A673 (cell line): ENCODE measurements at regions not wholly inside any gene's neighbourhood (a gene's known extent, or its start where the extent isn't known, plus 50 kb on each side); places are given as distances from the start of the nearest gene placed in this dataset.

Experiments used
- BruUV-seq: library from RNA; stranded (reverse); fragments of 400-500 nt; replicated peaks from 2 replicates; lab custom pipeline; 2021; lab: Mats Ljungman, UMichigan
- CTCF ChIA-PET: fragments of 300-600 bp; sonication (Branson Sonifier 250); formaldehyde crosslinking; loops from one replicate; lab custom pipeline; 2022; ENCODE audit warnings: antibody characterized with exemption; lab: Charles Lee
- POLR2A ChIA-PET: fragments of 300-600 bp; sonication (Branson Sonifier 250); formaldehyde crosslinking; loops from one replicate; lab custom pipeline; 2022; ENCODE audit warnings: antibody characterized with exemption; ENCODE audit not compliant: low non-redundant PET; lab: Charles Lee
- DNase-seq: peaks from one replicate; pipeline ENCODE4 v3.0.0-alpha.2; 2015; ENCODE audit warnings: low spot score
- H3K27ac ChIP-seq: fragments of 200-600 bp; sonication (generic); 2 replicates; pipeline ENCODE4 v1.5.1; 2016; ENCODE audit warnings: mixed run types, low read depth, mild to moderate bottlenecking, mixed read lengths, antibody characterized with exemption, low read length; ENCODE audit not compliant: poor library complexity, severe bottlenecking
- H3K27me3 ChIP-seq: fragments of 200-600 bp; sonication (generic); replicated peaks from 2 replicates; pipeline ENCODE4 v1.6.1; 2017; ENCODE audit warnings: mixed run types, low read depth, mild to moderate bottlenecking, mixed read lengths, antibody characterized with exemption, low read length; ENCODE audit not compliant: insufficient read depth, poor library complexity
- H3K36me3 ChIP-seq: fragments of 200-600 bp; sonication (generic); 2 replicates; pipeline ENCODE4 v1.6.1; 2016; ENCODE audit warnings: mixed run types, mild to moderate bottlenecking, mixed read lengths, antibody characterized with exemption, low read length; ENCODE audit not compliant: insufficient read depth, poor library complexity, severe bottlenecking
- H3K4me1 ChIP-seq: fragments of 200-600 bp; sonication (generic); 2 replicates; pipeline ENCODE4 v1.6.1; 2017; ENCODE audit warnings: mixed run types, mild to moderate bottlenecking, mixed read lengths, antibody characterized with exemption, low read length; ENCODE audit not compliant: insufficient read depth, poor library complexity, severe bottlenecking
- H3K4me3 ChIP-seq: fragments of 200-600 bp; sonication (generic); 2 replicates; pipeline ENCODE4 v1.5.1; 2016; ENCODE audit warnings: low read depth, mixed run types, mild to moderate bottlenecking, mixed read lengths, low read length; ENCODE audit not compliant: poor library complexity, severe bottlenecking
- H3K9me3 ChIP-seq: fragments of 200-600 bp; sonication (generic); 2 replicates; pipeline ENCODE4 v1.6.1; 2016; ENCODE audit warnings: mixed run types, low read depth, mild to moderate bottlenecking, mixed read lengths, antibody characterized with exemption, low read length; ENCODE audit not compliant: poor library complexity, severe bottlenecking
- EZH2 ChIP-seq: fragments of 200-600 bp; sonication (generic); IDR thresholded peaks from 2 replicates; pipeline ENCODE4 v1.6.1; 2017; ENCODE audit warnings: borderline replicate concordance, low read depth, mild to moderate bottlenecking, mixed read lengths, antibody characterized with exemption, low read length; ENCODE audit not compliant: poor library complexity, severe bottlenecking
- intact Hi-C: fragments of 100-400 bp; cut with micrococcal nuclease; formaldehyde crosslinking; loops from one replicate; pipeline ENCODE4 v1.10.0; 2022; ENCODE audit not compliant: unreplicated experiment
- TF ChIP-seq, protein P1 (sequence below): fragments of 300-800, 200-600 bp; sonication (generic); conservative IDR thresholded peaks from 2 replicates; pipeline ENCODE4 v1.5.1; 2017; ENCODE audit warnings: low read depth, mild to moderate bottlenecking, antibody characterized with exemption, low read length, moderate library complexity, mixed read lengths

DNA sequence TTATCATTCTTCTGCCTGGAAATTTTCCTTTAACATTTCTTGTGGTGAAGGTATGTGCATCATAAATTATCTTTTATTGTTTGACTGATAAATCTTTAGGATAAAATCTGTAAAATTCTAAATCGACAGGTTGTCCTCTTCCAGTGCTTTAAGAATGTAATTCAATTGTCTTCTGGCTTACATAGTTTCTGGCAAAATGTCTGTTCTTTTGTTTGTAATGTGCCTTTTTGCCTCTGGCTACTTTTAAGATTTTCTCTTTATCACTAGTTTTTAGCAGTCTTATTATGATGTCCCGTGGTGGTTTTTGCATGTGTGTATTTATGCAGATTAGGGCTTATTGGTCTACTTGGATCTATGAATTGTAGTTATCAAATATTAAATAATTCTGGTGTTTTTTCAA lies 203.6 kb upstream of the COPS8 start:
- intact Hi-C loops = no loop called here
- H3K4me1 ChIP-seq = peaks cover 10% of the 10 kb centered on the region
- no peak for TF ChIP-seq EZH2
- TF ChIP-seq, protein P1, sequence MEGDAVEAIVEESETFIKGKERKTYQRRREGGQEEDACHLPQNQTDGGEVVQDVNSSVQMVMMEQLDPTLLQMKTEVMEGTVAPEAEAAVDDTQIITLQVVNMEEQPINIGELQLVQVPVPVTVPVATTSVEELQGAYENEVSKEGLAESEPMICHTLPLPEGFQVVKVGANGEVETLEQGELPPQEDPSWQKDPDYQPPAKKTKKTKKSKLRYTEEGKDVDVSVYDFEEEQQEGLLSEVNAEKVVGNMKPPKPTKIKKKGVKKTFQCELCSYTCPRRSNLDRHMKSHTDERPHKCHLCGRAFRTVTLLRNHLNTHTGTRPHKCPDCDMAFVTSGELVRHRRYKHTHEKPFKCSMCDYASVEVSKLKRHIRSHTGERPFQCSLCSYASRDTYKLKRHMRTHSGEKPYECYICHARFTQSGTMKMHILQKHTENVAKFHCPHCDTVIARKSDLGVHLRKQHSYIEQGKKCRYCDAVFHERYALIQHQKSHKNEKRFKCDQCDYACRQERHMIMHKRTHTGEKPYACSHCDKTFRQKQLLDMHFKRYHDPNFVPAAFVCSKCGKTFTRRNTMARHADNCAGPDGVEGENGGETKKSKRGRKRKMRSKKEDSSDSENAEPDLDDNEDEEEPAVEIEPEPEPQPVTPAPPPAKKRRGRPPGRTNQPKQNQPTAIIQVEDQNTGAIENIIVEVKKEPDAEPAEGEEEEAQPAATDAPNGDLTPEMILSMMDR = no peak
- ChIA-PET CTCF (no interaction called here), POLR2A (no interaction called here)
- H3K27me3 ChIP-seq = no peaks in the 10 kb centered on the region
- no peaks in the 10 kb centered on the region for H3K36me3 ChIP-seq
- peaks cover 5% of the 10 kb centered on the region for H3K9me3 ChIP-seq
- BruUV-seq = no TSS peak
- H3K27ac ChIP-seq = no peak overlapping the region
- no peak for DNase-seq
- no peak overlapping the region for H3K4me3 ChIP-seq

GRCh38 chr2:236882930-236883329 lies 202.8 kb upstream of the COPS8 start:
- Histone ChIP-seq H3K27me3 (no peaks in the 10 kb centered on the region), H3K4me1 (peaks cover 14% of the 10 kb centered on the region), H3K36me3 (no peaks in the 10 kb centered on the region), H3K27ac (no peak overlapping the region), H3K4me3 (no peak overlapping the region), H3K9me3 (peaks cover 5% of the 10 kb centered on the region)
- no peak for DNase-seq
- intact Hi-C loops = no loop called here
- TF ChIP-seq EZH2 = no peak
- TF ChIP-seq, protein P1 = no peak
- ChIA-PET CTCF (no interaction called here), POLR2A (no interaction called here)
- BruUV-seq = no TSS peak

GRCh38 chr2:236883819-236884218 lies 201.9 kb upstream of the COPS8 start:
- no peak overlapping the region for H3K4me3 ChIP-seq
- ChIA-PET CTCF (no interaction called here), POLR2A (no interaction called here)
- peaks cover 15% of the 10 kb centered on the region for H3K4me1 ChIP-seq
- H3K9me3 ChIP-seq = peaks cover 5% of the 10 kb centered on the region
- intact Hi-C loops = no loop called here
- TF ChIP-seq, protein P1 = no peak
- no peak for TF ChIP-seq EZH2
- no TSS peak for BruUV-seq
- no peak overlapping the region for H3K27ac ChIP-seq
- H3K27me3 ChIP-seq = no peaks in the 10 kb centered on the region
- no peak for DNase-seq
- no peaks in the 10 kb centered on the region for H3K36me3 ChIP-seq
